ENCODE measurements at regions not wholly inside any gene's neighbourhood (a gene's known extent, or its start where the extent isn't known, plus 50 kb on each side); places are given as distances from the start of the nearest gene placed in this dataset.
A peak's percentile ranks its signal among the peaks of the same experiment; 100 is the strongest.
"Not testable (repeated sequence)": the region's sequence is repeated elsewhere in the genome, so short reads cannot be mapped to it uniquely, and the experiment has no call there.

DNA sequence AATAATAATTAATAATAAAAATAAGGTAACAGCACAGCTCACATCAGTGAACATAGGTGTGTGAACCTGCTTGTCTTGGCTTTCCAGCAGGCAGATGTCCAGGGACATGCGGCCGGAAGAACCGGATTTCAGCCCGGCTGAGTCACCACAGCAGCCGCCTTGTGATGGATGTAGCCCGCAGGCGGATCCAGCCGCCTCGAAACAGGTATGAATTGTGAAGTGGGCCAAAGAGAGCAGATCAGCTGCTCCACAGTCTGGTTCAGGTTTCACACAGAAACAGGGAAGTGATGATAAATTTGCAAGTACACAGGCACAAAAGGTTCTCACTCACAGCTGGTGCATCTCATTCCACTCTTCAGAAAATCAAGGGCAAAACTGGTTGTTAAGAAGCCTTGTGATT lies 55.1 kb downstream of the ID4 start:
- TF ChIP-seq, protein P1, sequence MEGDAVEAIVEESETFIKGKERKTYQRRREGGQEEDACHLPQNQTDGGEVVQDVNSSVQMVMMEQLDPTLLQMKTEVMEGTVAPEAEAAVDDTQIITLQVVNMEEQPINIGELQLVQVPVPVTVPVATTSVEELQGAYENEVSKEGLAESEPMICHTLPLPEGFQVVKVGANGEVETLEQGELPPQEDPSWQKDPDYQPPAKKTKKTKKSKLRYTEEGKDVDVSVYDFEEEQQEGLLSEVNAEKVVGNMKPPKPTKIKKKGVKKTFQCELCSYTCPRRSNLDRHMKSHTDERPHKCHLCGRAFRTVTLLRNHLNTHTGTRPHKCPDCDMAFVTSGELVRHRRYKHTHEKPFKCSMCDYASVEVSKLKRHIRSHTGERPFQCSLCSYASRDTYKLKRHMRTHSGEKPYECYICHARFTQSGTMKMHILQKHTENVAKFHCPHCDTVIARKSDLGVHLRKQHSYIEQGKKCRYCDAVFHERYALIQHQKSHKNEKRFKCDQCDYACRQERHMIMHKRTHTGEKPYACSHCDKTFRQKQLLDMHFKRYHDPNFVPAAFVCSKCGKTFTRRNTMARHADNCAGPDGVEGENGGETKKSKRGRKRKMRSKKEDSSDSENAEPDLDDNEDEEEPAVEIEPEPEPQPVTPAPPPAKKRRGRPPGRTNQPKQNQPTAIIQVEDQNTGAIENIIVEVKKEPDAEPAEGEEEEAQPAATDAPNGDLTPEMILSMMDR (IDR thresholded peaks at IDR 0.05; ENCODE audit: insufficient read depth, low read length, poor library complexity, severe bottlenecking), result no peak
- H3K36me3 ChIP-seq (ENCODE audit: control insufficient read depth, insufficient read depth, low read length), result no peaks in the 10 kb centered on the region
- peak; percentile 44 for DNase-seq (ENCODE audit: low read depth)
- H3K4me3 ChIP-seq (ENCODE audit: low read depth, low read length), result no peak overlapping the region
- no peaks in the 10 kb centered on the region for H3K27me3 ChIP-seq (ENCODE audit: control insufficient read depth, insufficient read depth, low read length)

DNA sequence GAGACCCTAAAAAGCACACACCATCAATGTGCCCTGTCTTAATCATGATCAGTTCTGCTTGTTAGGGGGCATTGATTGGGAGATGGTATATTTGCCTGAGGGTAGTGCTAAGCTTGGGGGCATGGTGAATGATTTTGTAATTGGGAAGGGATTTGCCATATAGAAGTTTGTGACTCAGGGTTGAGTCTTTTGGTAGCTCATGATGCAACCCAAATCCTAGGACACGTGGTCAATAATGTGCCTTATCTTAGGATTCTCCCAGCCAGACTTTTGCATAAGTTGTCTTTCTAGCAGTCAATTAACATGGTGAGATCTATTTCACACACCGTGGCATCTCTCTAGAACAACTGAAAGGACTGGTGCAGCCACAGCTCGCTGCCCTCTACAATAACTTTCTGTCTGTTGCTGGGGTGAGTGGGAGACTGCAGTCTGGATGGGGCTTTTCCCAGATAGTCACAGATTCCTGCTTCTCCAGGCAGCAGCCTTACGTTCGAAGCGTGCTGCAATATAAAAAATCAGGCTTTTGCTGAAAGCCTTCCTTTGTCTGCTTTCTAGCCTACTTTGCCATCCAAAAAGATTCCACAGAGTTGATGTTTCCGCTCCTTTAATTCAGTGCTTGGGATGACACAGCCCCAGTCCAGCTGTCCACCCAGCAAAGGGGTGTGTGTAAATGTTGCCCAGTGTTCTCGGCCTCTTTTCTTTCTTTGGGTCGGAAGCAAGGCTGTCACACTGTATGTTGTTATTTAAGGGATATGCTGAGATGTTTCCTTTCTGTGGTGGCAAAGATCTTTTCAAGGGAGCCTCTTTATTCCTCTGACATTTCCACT lies 58.9 kb downstream of the ID4 start:
- Histone ChIP-seq H3K27me3 (ENCODE audit: control insufficient read depth, insufficient read depth, low read length) (no peaks in the 10 kb centered on the region), H3K36me3 (ENCODE audit: control insufficient read depth, insufficient read depth, low read length) (no peaks in the 10 kb centered on the region), H3K4me3 (ENCODE audit: low read depth, low read length) (no peak overlapping the region)
- TF ChIP-seq, protein P1 (IDR thresholded peaks at IDR 0.05; ENCODE audit: insufficient read depth, low read length, poor library complexity, severe bottlenecking), result no peak
- no peak for DNase-seq (ENCODE audit: low read depth)

DNA sequence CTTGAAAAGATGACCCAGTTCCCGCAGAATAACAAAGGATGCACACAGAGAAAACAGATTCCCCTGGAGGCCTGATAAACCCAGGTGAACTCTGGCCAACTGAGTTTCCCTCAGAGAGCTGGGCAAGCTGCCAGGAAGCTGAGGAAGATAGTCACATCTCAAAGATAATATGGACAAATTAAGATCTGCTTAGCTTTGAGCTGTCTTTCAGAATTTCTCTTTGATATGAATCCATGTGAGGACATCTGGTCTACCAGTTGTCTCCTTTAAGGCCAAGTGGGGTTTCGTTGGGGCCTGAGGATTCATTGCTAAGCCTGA lies 59.5 kb downstream of the ID4 start:
- no peaks in the 10 kb centered on the region for H3K27me3 ChIP-seq (ENCODE audit: control insufficient read depth, insufficient read depth, low read length)
- DNase-seq (ENCODE audit: low read depth), result no peak
- TF ChIP-seq, protein P1 (IDR thresholded peaks at IDR 0.05; ENCODE audit: insufficient read depth, low read length, poor library complexity, severe bottlenecking), result no peak

DNA sequence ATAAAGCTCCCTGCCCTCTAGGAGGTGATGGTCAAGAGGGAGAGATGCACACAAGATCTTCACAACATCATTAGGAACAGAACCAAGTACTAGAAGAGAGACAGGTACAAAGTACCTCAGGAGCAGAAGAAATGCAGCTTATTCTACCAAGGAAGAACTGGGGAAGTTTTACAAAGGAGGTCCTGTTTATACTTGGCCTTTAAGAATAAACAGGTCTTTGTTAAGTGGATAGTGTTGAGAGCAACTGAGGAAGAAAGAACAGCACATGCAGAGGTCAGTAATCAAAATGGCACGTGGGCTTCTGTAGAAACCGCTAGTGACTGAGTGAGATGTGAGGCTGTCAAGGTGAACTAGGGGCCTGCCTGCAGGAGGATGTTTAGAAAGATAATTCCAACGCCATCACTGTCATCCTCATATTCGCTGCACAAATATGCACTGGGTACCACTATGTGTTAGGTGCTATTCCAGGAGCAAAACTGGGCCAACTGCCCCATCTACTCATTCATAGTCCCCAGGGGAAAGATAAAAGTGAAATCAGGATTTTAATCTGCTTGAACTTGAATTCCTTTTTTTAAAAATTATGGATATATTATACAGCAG lies 61.1 kb downstream of the ID4 start:
- DNase-seq (ENCODE audit: low read depth), result no peak
- Histone ChIP-seq H3K36me3 (ENCODE audit: control insufficient read depth, insufficient read depth, low read length) (no peaks in the 10 kb centered on the region), H3K27me3 (ENCODE audit: control insufficient read depth, insufficient read depth, low read length) (no peaks in the 10 kb centered on the region), H3K4me3 (ENCODE audit: low read depth, low read length) (no peak overlapping the region)
- TF ChIP-seq, protein P1 (IDR thresholded peaks at IDR 0.05; ENCODE audit: insufficient read depth, low read length, poor library complexity, severe bottlenecking), result no peak

More for the DNA sequence above, 59.5 kb downstream of the ID4 start:
- H3K4me3 ChIP-seq (ENCODE audit: low read depth, low read length), result no peak overlapping the region
- no peaks in the 10 kb centered on the region for H3K36me3 ChIP-seq (ENCODE audit: control insufficient read depth, insufficient read depth, low read length)

DNA sequence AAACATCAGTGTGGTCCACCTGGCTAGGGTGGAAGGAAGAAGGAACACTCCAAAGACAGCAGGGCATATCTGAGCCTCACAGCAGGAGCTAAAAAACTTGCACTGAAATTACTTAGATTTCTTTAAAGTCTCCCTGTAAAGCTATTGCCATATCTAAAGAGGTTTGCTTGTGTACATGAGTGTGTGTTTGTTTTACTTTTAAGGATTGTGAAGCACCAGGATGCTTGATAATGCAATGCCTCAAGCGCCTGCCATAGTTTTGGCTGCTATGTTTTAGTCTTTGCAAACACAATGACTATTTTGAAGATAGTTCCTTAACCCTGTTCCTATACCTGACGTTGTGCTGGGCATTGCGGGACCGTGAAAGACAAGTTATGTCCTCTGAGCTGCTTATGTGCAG lies 65.0 kb downstream of the ID4 start:
- Histone ChIP-seq H3K27me3 (ENCODE audit: control insufficient read depth, insufficient read depth, low read length) (no peaks in the 10 kb centered on the region), H3K4me3 (ENCODE audit: low read depth, low read length) (no peak overlapping the region), H3K36me3 (ENCODE audit: control insufficient read depth, insufficient read depth, low read length) (no peaks in the 10 kb centered on the region)
- TF ChIP-seq, protein P1 (IDR thresholded peaks at IDR 0.05; ENCODE audit: insufficient read depth, low read length, poor library complexity, severe bottlenecking), result no peak
- no peak for DNase-seq (ENCODE audit: low read depth)

DNA sequence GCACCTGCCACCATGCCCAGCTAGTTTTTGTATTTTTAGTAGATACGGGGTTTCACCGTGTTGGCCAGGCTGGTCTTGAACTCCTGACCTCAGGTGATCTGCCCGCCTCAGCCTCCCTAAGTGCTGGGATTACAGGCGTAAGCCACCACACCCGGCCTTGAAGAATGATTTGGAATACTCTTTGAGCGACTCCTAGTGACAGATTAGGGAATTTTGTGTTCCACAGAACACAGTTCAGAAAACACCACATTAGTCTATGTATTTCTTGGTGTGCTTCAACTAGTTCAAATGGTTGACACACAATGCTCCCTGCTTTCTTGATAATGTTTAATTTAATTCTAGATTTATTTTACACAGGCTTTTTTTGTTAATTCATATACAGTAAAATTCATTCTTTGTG lies 67.2 kb downstream of the ID4 start:
- not testable (repeated sequence) for DNase-seq (ENCODE audit: low read depth); H3K36me3 ChIP-seq (ENCODE audit: control insufficient read depth, insufficient read depth, low read length); H3K27me3 ChIP-seq (ENCODE audit: control insufficient read depth, insufficient read depth, low read length); H3K4me3 ChIP-seq (ENCODE audit: low read depth, low read length)
